Frontal cortex (tissue), 3 donors: ENCODE measurements at regions not wholly inside any gene's neighbourhood (a gene's known extent, or its start where the extent isn't known, plus 50 kb on each side); places are given as distances from the start of the nearest gene placed in this dataset.

Experiments
- DNase-seq, 2 donors: peaks; one replicate each; pipeline ENCODE4 v3.0.0; 2012; ENCODE audit warnings: low spot score in 2 of 2
- FAIRE-seq: peaks from 2 replicates; lab custom pipeline; 2012; peaks lifted over from hg19 to GRCh38; lab: Jason Lieb, UNC
- donor health status: control.
- donor health status: control.
- donor health status: control.

DNA sequence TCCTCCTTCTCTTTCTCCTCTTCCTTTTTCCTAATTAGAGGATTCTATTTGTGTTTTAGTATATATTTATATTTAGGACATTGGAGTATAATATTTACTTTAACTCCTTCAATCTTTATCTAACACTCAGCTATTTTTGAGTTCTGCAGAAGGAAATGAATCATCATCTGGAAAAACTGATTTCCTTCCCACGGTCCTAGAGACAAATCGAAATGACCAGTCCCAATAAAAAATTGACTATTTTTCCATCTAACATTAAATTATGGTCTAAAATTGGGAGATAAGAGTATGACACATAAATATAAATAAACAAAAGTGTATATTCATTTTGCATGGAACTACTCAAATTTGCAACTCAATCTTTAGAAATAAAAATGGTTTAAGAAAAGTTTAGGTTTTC is 167.4 kb downstream of the TMTC3 start:
- FAIRE-seq (no peak), DNase-seq (no peak)

DNA sequence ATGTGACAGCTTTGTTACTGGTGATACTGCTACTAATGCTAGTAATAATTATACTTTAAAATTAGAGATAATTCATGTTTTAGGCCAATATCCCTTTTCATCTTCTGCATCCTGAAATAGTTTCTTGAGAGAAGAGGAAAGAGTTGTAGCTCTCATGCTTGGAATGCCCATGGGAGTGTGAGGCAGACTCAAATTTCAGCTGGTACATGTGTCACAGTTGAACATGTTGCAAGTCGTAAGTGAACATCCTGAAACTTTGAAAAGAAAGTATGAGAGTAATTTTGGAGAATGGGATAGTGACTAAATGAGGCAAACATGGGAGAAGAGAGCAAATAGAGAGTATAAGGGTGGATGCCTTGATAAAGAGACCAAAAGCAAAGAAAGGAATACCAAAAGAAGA is 168.0 kb downstream of the TMTC3 start:
- DNase-seq (no peak), FAIRE-seq (no peak)

DNA sequence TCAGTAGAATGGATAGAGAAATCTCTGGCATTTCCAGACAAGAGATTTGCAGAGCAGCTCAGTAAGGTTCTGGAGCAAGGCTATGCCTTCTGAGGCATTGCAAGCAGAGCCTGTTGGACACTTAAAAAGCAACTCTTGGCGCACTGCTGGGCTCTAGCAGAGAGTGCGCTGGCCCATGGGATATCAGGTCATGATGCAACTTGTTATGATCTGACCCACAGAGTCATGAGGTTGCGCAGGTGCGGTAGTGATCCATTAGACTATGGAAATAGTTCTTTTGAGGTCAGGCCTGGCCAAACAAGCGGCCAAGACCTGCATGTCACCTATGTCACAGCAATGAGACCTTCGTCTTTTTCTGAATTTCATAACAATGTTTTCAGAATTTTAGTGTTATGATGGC is 168.6 kb downstream of the TMTC3 start:
- DNase-seq (no peak), FAIRE-seq (no peak)

DNA sequence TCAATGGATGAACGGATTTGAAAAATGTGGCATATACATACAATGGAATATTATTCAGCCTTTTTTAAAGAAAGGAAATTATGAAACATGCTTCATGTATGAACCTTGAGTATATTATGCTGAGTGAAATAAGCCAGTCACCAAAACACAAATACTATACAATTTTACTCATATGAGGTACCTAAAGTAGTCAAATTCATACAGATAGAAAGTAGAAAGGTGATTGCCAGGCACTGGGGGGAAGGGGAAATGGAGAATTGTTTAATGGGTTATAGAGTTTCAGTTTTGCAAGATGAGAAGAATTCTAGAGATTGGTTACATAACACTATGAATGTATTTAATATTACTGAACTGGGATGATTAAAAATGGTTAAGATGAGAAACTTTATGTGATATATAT is 171.4 kb downstream of the TMTC3 start:
- DNase-seq: no peak
- no peak for FAIRE-seq

DNA sequence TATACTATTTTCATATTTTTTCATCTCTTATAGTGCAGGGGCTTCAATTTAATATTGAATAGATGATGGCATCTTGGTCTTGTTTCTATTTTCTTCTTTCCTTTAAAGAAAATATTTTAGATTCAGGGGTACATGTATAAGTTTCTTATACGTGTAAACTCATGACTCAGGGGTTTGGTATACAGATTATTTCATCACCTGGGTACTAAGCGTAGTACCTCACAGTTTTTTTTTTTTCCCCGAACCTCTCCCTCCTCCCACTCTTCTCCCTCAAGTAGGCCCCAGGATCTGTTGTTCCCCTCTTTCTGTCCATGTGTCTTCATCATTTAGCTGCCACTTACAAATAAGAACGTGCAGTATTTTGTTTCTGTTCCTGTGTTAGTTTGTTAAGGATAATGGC is 172.6 kb downstream of the TMTC3 start:
- DNase-seq (no peak), FAIRE-seq (no peak)

DNA sequence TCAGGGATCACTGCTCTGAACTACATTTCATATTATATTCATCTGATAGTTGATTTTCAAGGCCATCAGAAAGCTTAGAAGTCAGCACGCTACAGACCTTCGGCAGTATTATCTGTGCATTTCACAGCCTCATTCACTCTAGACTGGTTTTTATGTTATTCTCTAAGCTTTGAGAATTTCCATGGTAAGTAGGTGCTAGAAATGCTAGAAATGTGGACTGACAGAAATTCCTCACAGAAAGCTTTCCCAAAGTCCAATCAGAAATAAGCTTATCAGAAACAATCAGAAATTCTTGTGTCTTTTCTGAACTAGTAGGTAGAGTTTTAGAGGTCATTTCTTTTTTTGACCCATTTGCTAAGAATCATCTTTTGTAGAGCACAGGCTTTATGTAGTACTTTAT is 176.6 kb downstream of the TMTC3 start:
- DNase-seq (no peak), FAIRE-seq (no peak)

DNA sequence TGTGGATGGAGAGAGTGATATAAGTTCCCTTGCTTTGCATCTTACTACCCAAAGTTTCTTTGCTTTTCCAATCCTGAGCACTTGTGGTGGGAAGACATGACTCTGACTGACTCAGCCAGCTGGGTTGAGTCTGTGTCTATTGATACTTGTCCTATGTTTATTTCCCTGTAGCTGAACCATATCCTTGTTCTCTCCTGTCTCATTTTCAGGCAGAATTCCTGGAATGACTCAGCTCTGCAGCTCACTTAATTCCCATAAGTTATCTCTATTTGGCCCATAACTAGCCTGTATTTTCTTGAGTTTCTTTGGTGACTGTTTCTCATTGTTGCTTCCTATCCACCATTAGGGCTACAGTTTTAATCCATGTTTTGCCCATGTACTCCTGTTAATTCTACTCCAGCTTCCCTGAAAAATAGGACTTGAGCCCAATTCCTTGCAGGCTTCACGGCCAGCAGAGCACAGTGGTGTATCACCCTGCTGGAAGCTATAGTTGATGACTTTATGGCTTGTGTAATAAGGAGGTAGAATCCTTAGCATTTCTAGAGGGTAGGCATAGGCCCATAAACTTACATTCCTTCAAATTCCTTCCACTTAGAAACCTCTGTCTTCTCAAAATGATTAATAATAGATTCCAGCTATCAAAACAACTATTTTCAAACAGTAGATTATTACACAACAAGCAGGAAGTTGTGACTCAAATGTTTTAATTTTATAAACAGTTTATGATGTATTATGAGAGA is 183.1 kb downstream of the TMTC3 start:
- no peak for FAIRE-seq

DNA sequence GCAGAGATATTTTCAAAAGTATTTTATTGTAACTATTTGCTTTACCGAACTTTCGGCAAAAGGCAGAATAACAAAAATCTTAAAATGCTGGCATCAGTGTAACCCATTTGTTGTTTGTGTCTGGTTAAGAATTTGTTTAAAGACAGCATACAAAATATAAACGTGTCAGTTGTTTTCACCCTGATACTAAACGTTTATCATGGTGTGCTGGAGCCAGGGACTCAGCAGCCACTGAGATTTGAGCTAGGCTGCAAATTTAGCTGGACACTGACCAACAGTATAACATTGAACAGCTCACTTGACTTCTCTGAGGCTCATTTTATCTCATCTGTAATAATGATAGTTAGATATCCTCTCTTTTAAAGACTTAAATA is 183.7 kb downstream of the TMTC3 start:
- no peak for DNase-seq
- no peak for FAIRE-seq

More for the DNA sequence above, 183.1 kb downstream of the TMTC3 start:
- no peak for DNase-seq

DNA sequence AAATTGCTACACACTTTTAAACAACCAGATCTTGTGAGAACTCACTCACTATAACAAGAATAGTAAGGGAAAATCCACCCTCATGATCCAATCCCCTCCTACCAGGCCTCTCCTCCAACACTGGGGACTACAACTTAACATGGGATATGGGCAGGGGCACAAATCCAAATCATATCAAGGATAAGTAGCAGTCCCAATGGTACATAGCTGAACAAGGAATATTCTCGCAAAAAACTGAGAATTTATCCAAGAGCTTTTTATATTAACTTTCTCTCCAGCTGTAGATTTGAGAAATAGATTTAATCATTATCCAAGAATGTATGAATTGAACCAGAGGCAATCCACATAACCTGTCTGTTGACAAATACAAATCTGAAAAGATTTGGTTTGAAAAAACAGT is 185.2 kb downstream of the TMTC3 start:
- no peak for DNase-seq
- FAIRE-seq: no peak

DNA sequence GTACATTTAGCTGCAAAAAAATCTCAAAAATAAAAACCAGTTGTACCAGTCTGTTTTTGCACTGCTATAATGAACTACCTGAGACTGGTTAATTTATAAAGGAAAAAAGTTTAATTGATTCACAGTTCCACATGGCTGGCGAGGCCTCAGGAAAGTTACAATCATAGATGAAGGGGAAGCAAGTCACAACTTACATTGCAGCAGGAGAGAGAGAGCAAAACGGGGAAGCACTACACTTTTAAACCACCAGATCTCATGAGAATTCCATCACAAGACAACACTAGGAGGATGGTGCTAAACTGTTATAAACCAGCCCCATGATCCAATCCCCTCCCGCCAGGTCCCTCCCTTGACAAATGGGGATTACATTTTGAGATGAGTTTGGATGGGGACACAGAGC is 186.0 kb downstream of the TMTC3 start:
- FAIRE-seq (no peak), DNase-seq (no peak)

DNA sequence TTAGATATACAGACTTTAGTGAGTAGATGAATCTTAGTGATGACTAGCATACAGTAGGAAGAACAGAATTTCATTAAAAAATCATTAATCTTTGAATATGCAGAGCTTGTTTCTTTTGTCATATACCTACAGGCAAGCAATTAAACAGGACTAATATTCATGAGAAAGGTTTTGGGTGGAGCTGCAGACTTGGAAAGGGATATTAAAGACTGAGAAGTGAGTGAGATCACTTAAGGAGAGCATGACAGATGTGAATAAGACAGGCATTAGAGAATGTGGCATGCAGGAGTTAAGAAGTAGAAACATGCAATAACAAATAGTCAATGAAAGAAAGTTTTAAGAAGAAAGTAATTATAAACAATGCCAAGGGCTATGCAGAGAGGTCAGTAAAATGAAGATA is 187.7 kb downstream of the TMTC3 start:
- DNase-seq (no peak), FAIRE-seq (no peak)

DNA sequence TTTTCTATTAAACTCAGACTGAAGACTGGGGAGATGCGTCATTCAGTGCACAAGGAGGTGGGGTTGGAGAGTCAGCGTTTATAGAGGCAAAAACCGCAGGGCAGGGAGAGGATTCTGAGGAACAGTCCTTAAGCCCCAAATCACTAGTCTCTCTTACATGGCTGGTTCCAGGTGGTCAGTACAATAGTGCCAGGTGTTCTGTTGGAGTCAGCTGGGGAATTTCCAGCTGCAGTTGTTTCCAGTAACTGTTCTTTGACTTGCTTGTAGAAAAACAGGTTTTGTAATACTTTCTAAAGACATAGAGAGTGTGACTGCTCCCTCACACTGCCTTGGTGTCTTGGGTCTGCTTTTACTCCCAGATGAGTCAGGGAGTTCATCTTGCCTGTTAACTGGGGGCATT is 192.2 kb downstream of the TMTC3 start:
- DNase-seq: no peak
- FAIRE-seq: no peak

DNA sequence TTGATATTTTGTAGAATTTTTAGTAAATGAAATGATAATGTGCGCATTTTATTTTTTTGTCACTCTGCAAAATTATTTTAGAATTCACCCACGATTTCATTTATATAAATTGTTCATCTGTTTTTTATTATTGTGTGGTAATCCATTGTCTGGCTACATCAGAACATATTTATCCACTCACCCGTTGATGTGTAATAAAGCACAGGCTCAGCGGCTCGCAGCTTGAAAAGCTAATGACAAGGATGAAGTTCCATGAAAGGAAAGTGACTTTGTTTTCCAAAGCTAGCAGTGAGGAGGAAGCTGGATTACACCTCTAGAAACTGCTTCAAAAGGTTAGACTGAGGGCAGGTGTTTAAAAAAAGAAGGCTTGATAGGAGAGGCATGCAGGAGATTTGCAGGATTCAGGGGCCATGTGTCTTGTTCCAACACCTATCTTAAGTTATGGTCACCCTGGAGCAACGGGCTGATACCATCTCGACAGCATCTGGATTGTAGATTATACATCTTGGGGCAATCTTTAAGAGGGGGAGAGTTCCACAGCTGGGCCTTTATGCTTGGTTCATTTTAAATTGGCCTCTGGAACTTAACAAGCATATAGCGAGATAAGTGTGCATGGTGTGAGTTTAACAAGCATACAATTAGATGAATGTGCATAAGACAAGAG is 194.1 kb downstream of the TMTC3 start:
- no peak for FAIRE-seq
- DNase-seq: no peak

DNA sequence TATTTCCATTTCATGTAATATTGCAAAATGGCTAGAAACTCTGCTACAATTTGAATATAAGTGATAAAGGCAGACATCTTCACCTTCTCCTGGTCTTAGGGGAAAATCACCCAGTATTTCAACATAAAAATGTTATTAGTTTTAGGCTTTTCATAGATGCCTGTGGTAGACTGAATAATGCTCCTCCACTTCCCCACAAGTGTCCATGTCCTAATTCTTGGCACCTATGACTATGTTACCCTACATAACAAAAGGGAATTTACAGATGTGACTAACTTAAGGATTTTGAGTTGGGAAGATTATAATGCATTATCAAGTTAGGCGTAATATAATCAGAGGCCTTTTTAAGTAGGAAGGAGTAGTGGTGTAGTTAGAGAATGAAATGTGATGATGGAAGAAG is 196.4 kb downstream of the TMTC3 start:
- DNase-seq (no peak), FAIRE-seq (no peak)

DNA sequence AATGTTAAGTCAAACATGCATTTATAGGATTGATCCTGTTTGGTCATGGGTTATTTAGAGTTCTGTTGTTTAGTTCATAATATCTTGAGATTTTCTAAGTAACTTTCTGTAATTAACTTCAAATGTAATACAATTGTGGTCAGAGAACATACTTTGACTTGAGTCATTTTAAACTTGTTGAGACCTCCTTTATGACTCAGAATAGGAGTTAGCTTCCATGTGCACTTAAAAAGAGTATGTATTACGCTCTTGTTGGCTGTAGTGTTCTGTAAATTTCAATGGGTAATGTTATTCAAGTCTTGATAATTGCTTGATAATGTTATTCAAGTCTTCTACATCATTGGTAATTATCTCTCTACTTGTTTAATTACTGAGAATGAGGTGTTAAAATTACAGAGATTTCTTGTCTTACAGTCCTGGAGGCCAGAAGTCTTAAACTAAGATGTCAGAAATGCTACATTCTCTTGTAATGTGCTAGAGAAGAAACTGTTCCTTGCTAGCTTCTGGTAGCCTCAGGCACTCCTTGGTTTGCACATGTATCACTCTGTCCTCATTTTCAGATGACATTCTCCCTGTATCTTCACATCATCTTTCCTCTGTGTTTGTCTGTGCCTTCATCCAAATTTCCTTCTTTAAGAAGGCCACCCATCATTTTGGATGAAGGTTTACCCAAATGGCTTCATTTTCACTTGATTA is 197.3 kb downstream of the TMTC3 start:
- DNase-seq (no peak), FAIRE-seq (no peak)

DNA sequence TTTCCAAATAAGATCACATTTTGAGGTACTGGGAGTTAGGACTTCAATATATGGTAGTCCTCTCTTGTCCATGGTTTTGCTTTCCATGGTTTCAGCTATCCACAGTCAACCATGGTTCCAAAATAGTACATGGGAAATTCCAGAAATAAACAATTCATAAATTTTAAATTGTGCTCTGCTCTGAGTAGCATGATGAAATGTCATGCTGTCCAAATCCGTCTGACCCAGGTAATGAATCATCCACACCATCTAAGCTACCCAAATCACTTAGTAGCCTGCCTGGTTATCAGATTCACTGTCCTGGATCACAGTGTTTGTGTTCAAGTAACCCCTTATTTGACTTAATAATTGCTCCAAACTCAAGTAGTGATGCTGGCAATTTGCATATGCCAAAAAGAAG is 197.9 kb downstream of the TMTC3 start:
- DNase-seq (no peak), FAIRE-seq (no peak)

DNA sequence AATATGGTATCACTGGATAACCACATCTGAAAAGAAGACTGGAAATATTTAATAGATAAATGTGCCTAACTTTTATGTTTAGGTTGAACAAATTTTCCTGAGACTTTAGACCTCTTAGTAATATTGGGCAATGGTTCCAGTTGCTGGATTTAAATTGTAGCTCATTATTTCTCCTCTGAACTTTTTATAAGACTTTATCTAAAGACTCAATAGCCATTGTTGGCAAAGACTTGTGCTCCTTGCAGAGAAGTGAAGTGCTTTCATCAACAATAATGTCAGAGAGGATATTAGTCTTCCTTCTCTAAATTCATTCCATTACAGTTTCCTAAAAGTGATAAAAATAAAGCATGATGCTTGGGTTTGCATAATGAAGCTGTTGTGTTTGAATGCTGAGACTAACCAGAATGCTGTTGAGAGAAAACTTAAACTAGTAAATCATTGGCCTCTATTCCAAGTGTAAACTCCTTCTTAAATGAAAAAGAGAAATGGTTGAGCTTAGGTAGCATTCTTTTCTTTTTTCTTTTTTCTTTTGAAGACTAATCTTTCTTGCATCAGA is 200.2 kb downstream of the TMTC3 start:
- DNase-seq (no peak), FAIRE-seq (no peak)

DNA sequence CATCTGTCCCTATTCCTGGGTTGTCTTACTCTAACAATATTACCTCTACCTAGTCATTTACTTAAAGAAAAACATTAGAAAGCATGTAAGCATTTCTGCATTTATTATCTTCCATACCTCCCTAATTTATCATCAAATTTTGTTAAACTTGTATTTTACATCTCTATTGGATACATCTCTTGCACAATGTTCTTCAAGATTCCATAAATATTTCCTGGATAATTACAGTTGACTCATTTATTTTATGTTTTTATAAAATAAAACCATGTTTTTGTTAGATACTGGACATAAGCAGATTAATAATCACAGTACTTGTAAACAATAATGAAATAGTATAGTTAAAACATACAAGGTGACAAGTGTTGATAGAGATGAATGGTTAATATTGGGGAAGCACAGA is 209.0 kb downstream of the TMTC3 start:
- FAIRE-seq: no peak
- no peak for DNase-seq

DNA sequence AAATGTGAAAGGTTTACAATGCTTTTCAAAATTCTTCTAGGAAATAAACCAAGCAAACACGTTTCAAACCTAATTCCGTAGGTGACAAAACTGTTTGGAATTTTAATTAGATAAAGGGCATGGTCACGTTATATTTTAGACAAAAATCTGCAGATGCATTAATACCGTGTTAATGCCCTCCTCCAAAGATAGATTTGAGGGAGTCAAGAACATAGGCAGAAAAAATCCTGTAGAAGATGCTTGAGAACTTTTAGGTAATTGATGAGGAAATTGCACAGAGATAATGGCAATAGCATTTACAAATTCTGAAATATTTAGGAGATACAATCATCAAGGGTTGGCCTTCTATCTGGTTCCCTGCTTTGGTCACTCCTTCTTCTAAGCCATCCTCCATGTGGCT is 212.6 kb downstream of the TMTC3 start:
- DNase-seq (no peak), FAIRE-seq (no peak)

DNA sequence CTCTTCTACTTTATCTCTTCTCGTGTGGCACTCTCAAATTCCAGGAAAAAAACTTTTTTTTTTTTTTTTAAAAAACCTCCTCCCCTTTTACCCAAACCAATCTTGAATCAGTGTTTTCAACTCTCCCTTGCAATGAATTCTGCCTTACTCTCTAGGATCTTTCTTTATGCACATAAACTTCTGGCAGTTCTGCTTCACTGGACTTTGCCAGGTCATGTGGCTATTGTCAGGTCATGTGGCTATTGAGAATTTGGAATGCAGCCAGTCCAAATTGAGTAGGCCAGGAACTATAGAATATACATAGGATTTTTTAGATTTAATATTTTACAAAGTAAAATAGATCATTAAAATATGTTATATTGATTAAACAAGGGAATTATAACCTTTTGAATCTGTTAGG is 218.2 kb downstream of the TMTC3 start:
- FAIRE-seq (no peak), DNase-seq (no peak)

DNA sequence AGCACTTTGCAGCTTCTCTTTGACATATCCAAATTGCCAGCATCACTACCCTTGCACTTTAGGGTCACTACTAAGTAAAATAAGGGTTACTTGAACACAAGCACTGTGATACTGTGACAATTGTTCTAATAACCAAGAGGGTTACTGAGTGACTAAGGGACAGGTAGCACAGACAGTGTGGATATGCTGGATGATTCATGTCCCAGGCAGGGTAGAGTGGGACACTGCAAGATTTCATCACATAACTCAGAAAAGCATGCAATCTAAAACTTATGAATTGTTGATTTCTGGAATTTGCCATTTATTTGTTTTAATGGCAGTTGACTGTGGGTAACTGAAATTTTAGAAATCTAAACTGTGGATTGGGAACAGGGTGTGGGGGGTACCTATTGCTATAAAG is 218.8 kb downstream of the KITLG start:
- no peak for DNase-seq
- no peak for FAIRE-seq
